GM12878 (cell line): ENCODE measurements at regions not wholly inside any gene's neighbourhood (a gene's known extent, or its start where the extent isn't known, plus 50 kb on each side); places are given as distances from the start of the nearest gene placed in this dataset.

Source experiments
- ATAC-seq: fragments of 200-7000 bp; cut with Tn5 transposase; 3 replicates; pipeline ENCODE4 v1.9.1; 2020; ENCODE audit warnings: mild to moderate bottlenecking, moderate library complexity
- BruUV-seq: library from RNA; stranded (reverse); fragments of 400-500 nt; replicated peaks from 2 replicates; lab custom pipeline; 2021; lab: Mats Ljungman, UMichigan
- CTCF ChIA-PET: fragments of 300-600 bp; sonication (Branson Sonifier 250); formaldehyde crosslinking; extraction: SDS; loops from one replicate; lab custom pipeline; 2021; ENCODE audit warnings: inconsistent platforms; lab: Yijun Ruan, JAX
- POLR2A ChIA-PET: fragments of 350-600 bp; formaldehyde crosslinking; extraction: SDS; loops from one replicate; lab custom pipeline; 2021; ENCODE audit warnings: inconsistent platforms; lab: Charles Lee
- RAD21 ChIA-PET: fragments of 300-600 bp; sonication (Branson Sonifier 250); formaldehyde crosslinking; loops from one replicate; lab custom pipeline; 2023; ENCODE audit warnings: antibody characterized with exemption; ENCODE audit not compliant: unreplicated experiment; lab: Charles Lee
- SMC1A ChIA-PET: fragments of 300-600 bp; sonication (Branson Sonifier 250); formaldehyde crosslinking; loops from one replicate; lab custom pipeline; 2023; ENCODE audit not compliant: unreplicated experiment, uncharacterized antibody; lab: Charles Lee
- DNase-seq: peaks from one replicate; pipeline ENCODE4 v3.0.0-alpha.2; 2011; ENCODE audit warnings: low read depth, low spot score
- FAIRE-seq: peaks from 3 replicates; lab custom pipeline; 2011; peaks lifted over from hg19 to GRCh38; lab: Jason Lieb, UNC
- H2AFZ ChIP-seq: 2 replicates; pipeline ENCODE4 v1.6.0; 2011; ENCODE audit warnings: low read depth, low read length, control low read depth; ENCODE audit not compliant: control insufficient read depth
- H3K27ac ChIP-seq: 2 replicates; pipeline ENCODE4 v1.5.1; 2011; ENCODE audit warnings: control low read depth; ENCODE audit not compliant: control insufficient read depth, insufficient read depth
- H3K27me3 ChIP-seq, 2 experiments: replicated peaks in 1 of 2; 2 replicates each; pipeline versions ENCODE4 v1.6.0 to v1.6.1; 2011; ENCODE audit warnings: low read length in 1 of 2; ENCODE audit not compliant: control insufficient read depth in 2 of 2, insufficient read depth in 2 of 2
- H3K36me3 ChIP-seq, 2 experiments: 2 replicates each; pipeline ENCODE4 v1.5.1; 2011; ENCODE audit warnings: low read length in 1 of 2; ENCODE audit not compliant: control insufficient read depth in 2 of 2, insufficient read depth in 2 of 2
- H3K4me1 ChIP-seq: 2 replicates; pipeline ENCODE4 v1.6.1; 2011; ENCODE audit warnings: mild to moderate bottlenecking, low read length, moderate library complexity, mixed read lengths; ENCODE audit not compliant: control insufficient read depth, insufficient read depth
- H3K4me2 ChIP-seq: 2 replicates; pipeline ENCODE4 v1.6.0; 2011; ENCODE audit warnings: control low read depth; ENCODE audit not compliant: control insufficient read depth, insufficient read depth
- H3K4me3 ChIP-seq: fragments of 200-600 bp; sonication (generic); 2 replicates; pipeline ENCODE4 v1.5.1; 2016
- H3K79me2 ChIP-seq: 2 replicates; pipeline ENCODE4 v1.6.0; 2011; ENCODE audit warnings: low read length; ENCODE audit not compliant: control insufficient read depth, insufficient read depth
- H3K9ac ChIP-seq: 2 replicates; pipeline ENCODE4 v1.8.0; 2011; ENCODE audit warnings: low read length, control low read depth, mixed read lengths; ENCODE audit not compliant: control insufficient read depth, insufficient read depth
- H3K9me3 ChIP-seq: replicated peaks from 3 replicates; pipeline ENCODE4 v1.5.1; 2011; ENCODE audit warnings: mild to moderate bottlenecking, low read length; ENCODE audit not compliant: control insufficient read depth, insufficient read depth
- H4K20me1 ChIP-seq: 2 replicates; pipeline ENCODE4 v1.6.0; 2011; ENCODE audit not compliant: control insufficient read depth, insufficient read depth
- BCL3 ChIP-seq: IDR thresholded peaks from 2 replicates; pipeline ENCODE4 v1.6.1; 2011; ENCODE audit warnings: borderline replicate concordance, low read depth, mild to moderate bottlenecking, moderate library complexity, low read length; ENCODE audit not compliant: insufficient read depth, poor library complexity, severe bottlenecking
- ETV6 ChIP-seq, 2 experiments: fragments of 450-650 bp in 1 of 2; IDR thresholded peaks in 1 of 2; conservative IDR thresholded peaks in 1 of 2; 2 replicates each; pipeline ENCODE4 v1.6.1; 2014; ENCODE audit warnings: antibody characterized with exemption in 1 of 2, borderline replicate concordance in 1 of 2, low read depth in 1 of 2, mild to moderate bottlenecking in 1 of 2, moderate library complexity in 1 of 2
- MAX ChIP-seq: IDR thresholded peaks from 2 replicates; pipeline ENCODE4 v1.6.1; 2012; ENCODE audit warnings: low read depth, low read length, improper control_type of control experiment
- NR2C1 ChIP-seq: fragments of 450-650 bp; IDR thresholded peaks from 2 replicates; pipeline ENCODE4 v1.6.1; 2017; ENCODE audit warnings: antibody characterized with exemption, mild to moderate bottlenecking, moderate library complexity
- POLR2A ChIP-seq: IDR thresholded peaks from 2 replicates; pipeline ENCODE4 v1.6.1; 2011; ENCODE audit warnings: low read depth, mild to moderate bottlenecking, low read length
- STAT1 ChIP-seq: fragments of 450-650 bp; conservative IDR thresholded peaks from 2 replicates; pipeline ENCODE4 v1.6.1; 2014; ENCODE audit warnings: antibody characterized with exemption, mild to moderate bottlenecking
- WGBS: methylation state at CpG from one replicate; pipeline ENCODE4 v1.1.6; 2016; ENCODE audit warnings: low lambda C conversion rate; ENCODE audit not compliant: insufficient replicate concordance, insufficient coverage; ENCODE audit errors: missing lambda C conversion rate; 5-methylcytosine and 5-hydroxymethylcytosine counted together
- in situ Hi-C: fragments of 300-500 bp; cut with MboI; formaldehyde crosslinking; loops from 9 replicates; pipeline ENCODE4 v1.14.3; 2018; ENCODE audit warnings: mixed read lengths
- intact Hi-C: fragments of 100-400 bp; cut with micrococcal nuclease; formaldehyde crosslinking; loops from one replicate; pipeline ENCODE4 v1.14.2; 2022; ENCODE audit not compliant: unreplicated experiment

GRCh38 chr5:105554568-105555169, 1992.1 kb upstream of the NUDT12 start (continued):
- no peak for TF ChIP-seq BCL3
- no peak for TF ChIP-seq NR2C1
- no peak for TF ChIP-seq POLR2A
- TF ChIP-seq, all 136 proteins: peak for 0

- no peak overlapping the region for H3K27ac ChIP-seq
- WGBS: 0% methylated on average over 1 of the region's 1 CpG
- H2AFZ ChIP-seq: no peak overlapping the region
- H3K27me3 ChIP-seq: no peaks in the 10 kb centered on the region
- TF ChIP-seq ETV6 (conservative IDR thresholded peaks at IDR 0.05 in 1 of 2, IDR thresholded peaks at IDR 0.05 in 1 of 2; ENCODE audit: borderline replicate concordance in 1 of 2, low read depth in 1 of 2): no peak
- FAIRE-seq (no peak), ATAC-seq (no peak), DNase-seq (no peak)
- no peak overlapping the region for H3K9ac ChIP-seq
- ChIA-PET POLR2A (no interaction called here), RAD21 (no interaction called here), SMC1A (no interaction called here), CTCF (no interaction called here)
- no TSS peak for BruUV-seq
- no peaks in the 10 kb centered on the region for H3K4me1 ChIP-seq
- H3K4me2 ChIP-seq: no peak overlapping the region
- H3K9me3 ChIP-seq: no peaks in the 10 kb centered on the region
- no peaks in the 10 kb centered on the region for H3K36me3 ChIP-seq
- H3K4me3 ChIP-seq: no peak overlapping the region
- in situ Hi-C loops: no loop called here
- H4K20me1 ChIP-seq: no peaks in the 10 kb centered on the region
- intact Hi-C loops: no loop called here
- no peaks in the 10 kb centered on the region for H3K79me2 ChIP-seq
Measured at GRCh38 chr5:105544300-105544699, 1981.7 kb upstream of the NUDT12 start.

DNA sequence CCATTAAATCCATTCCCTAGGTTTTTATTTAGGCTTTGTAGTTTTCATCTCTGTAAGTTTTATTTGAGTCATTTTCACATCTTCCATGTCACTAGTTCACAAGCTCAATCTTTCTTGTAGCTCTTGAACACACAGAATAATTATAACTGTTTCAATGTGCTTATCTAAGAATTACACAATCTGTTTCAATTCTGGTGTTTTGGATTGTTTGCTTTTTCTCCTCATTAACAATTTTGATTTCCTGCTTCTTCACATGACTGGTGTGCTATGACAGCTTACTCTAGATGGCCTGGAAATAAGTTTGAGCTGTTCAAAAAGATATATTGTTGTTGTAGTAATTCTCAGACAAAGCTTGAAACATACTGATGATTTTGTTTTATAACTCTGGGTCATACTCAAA, 1974.1 kb upstream of the NUDT12 start:
- DNase-seq (no peak), FAIRE-seq (no peak), ATAC-seq (no peak)
- ChIA-PET CTCF (no interaction called here), SMC1A (no interaction called here), RAD21 (no interaction called here), POLR2A (no interaction called here)
- Histone ChIP-seq H3K27me3 (no peaks in the 10 kb centered on the region), H3K9ac (no peak overlapping the region), H2AFZ (no peak overlapping the region), H3K27ac (no peak overlapping the region), H3K4me3 (no peak overlapping the region), H3K9me3 (no peaks in the 10 kb centered on the region), H3K4me2 (no peak overlapping the region), H3K36me3 (no peaks in the 10 kb centered on the region), H3K79me2 (no peaks in the 10 kb centered on the region), H3K4me1 (no peaks in the 10 kb centered on the region), H4K20me1 (no peaks in the 10 kb centered on the region)
- intact Hi-C loops (no loop called here), in situ Hi-C loops (no loop called here)
- TF ChIP-seq MAX: no peak
- no peak for TF ChIP-seq STAT1
- no TSS peak for BruUV-seq
